ENCODE measurements at regions not wholly inside any gene's neighbourhood (a gene's known extent, or its start where the extent isn't known, plus 50 kb on each side); places are given as distances from the start of the nearest gene placed in this dataset.
"Not testable (repeated sequence)": the region's sequence is repeated elsewhere in the genome, so short reads cannot be mapped to it uniquely, and the experiment has no call there.

DNA sequence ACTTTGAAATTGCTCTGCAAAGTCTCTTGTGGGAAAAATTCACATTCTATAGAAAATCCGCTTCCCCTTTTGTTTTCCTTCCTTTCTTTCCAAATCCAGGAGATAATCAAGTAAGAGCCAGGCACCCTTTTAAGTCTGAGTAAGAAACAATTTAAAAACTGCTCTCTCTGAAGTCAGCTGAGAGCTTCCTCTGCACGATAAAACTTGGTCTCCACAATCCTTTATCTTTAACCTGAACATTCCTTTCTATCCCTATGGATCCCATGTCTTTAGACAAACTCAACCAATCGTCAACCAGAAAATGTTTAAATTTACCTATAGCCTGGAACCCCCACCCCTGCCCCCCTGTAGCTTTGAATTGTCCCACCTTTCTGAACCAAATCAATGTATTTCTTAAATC is 1723.6 kb upstream of the AGA start:
- no peak overlapping the region for H3K27ac ChIP-seq
- H3K4me3 ChIP-seq (IDR thresholded peaks at IDR 0.05; ENCODE audit: insufficient read depth, low read depth, low read length): no peak overlapping the region
- H3K4me1 ChIP-seq (ENCODE audit: low read depth, poor library complexity, severe bottlenecking): no peaks in the 10 kb centered on the region
- no peaks in the 10 kb centered on the region for H3K79me2 ChIP-seq (ENCODE audit: insufficient read depth, low read depth)
- no peak overlapping the region for H3K4me2 ChIP-seq
- H3K27me3 ChIP-seq (ENCODE audit: insufficient read depth, low read depth): no peaks in the 10 kb centered on the region
- H3K36me3 ChIP-seq (ENCODE audit: insufficient read depth): no peaks in the 10 kb centered on the region
- H2AFZ ChIP-seq (ENCODE audit: low read depth): no peak overlapping the region
- no peak overlapping the region for H3K9ac ChIP-seq
- no peaks in the 10 kb centered on the region for H4K20me1 ChIP-seq (ENCODE audit: insufficient read depth)
- TF ChIP-seq CTCF (conservative IDR thresholded peaks at IDR 0.05; ENCODE audit: low read depth, low read length): no peak

DNA sequence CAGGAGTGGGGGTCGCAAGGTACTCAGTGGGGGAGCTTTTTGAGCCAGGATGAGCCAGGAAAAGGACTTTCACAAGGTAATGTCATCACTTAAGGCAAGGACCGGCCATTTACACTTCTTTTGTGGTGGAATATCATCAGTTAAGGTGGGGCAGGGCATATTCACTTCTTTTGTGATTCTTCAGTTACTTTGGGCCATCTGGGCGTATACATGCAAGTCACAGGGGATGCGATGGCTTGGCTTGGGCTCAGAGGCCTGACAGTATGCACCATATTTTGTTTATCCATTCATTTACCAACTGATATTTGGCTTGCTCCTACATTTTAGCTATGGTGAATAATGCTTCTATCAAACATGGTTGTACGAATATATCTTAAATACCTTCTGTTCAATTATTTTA is 1728.1 kb upstream of the AGA start:
- H3K27me3 ChIP-seq (ENCODE audit: insufficient read depth, low read depth); H3K4me3 ChIP-seq (IDR thresholded peaks at IDR 0.05; ENCODE audit: insufficient read depth, low read depth, low read length): not testable (repeated sequence)

DNA sequence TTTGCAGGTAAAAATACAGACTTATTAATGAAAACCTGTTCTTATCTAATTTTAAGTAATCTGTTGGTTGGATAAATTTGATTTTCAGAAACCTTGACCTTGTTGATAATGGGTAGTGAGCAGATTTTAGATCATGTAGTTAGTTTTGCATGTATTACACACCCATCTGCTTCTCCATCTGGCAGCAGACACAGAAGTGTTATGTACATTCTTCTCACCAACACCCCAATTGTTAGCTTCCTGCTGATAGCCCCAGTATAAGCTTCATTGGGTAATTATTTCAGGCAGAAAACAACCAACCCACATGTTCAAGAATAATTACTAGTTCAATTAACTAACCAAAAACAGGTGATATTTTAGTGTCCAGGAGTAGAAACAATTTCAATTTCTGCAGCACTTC is 1740.5 kb upstream of the AGA start:
- no peak for TF ChIP-seq CTCF (conservative IDR thresholded peaks at IDR 0.05; ENCODE audit: low read depth, low read length)
- Histone ChIP-seq H3K27me3 (ENCODE audit: insufficient read depth, low read depth) (no peaks in the 10 kb centered on the region), H3K9ac (no peak overlapping the region), H3K27ac (no peak overlapping the region), H3K4me2 (no peak overlapping the region), H2AFZ (ENCODE audit: low read depth) (no peak overlapping the region), H3K4me3 (IDR thresholded peaks at IDR 0.05; ENCODE audit: insufficient read depth, low read depth, low read length) (no peak overlapping the region), H4K20me1 (ENCODE audit: insufficient read depth) (no peaks in the 10 kb centered on the region), H3K36me3 (ENCODE audit: insufficient read depth) (no peaks in the 10 kb centered on the region; the same call in 1 of the 2 replicates), H3K4me1 (ENCODE audit: low read depth, poor library complexity, severe bottlenecking) (no peaks in the 10 kb centered on the region), H3K79me2 (ENCODE audit: insufficient read depth, low read depth) (no peaks in the 10 kb centered on the region)

More for the DNA sequence above, 1728.1 kb upstream of the AGA start:
- H3K4me1 ChIP-seq (ENCODE audit: low read depth, poor library complexity, severe bottlenecking); H3K4me2 ChIP-seq; H4K20me1 ChIP-seq (ENCODE audit: insufficient read depth); H2AFZ ChIP-seq (ENCODE audit: low read depth); H3K36me3 ChIP-seq (ENCODE audit: insufficient read depth); H3K9ac ChIP-seq; H3K79me2 ChIP-seq (ENCODE audit: insufficient read depth, low read depth); H3K27ac ChIP-seq: not testable (repeated sequence)

DNA sequence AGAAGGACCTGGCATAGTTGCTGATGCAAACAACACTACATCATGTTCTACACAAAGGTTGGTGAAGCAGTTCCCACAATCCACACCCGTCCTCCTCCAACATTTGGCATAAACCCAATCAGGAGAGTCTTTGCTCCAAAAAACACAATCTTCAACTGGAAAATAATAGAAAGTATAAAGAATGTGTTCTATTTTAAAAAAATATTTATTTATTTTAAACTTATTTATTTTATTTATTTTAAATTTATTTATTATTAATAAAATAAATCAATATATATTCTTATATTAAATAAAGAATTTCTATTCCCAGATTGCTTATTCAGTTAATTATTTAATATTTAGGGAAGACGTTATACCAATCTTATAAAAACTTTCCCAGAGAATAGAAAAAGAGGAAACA is 1753.7 kb upstream of the AGA start:
- H3K4me3 ChIP-seq (IDR thresholded peaks at IDR 0.05; ENCODE audit: insufficient read depth, low read depth, low read length): no peak overlapping the region
- no peak for TF ChIP-seq CTCF (conservative IDR thresholded peaks at IDR 0.05; ENCODE audit: low read depth, low read length)

DNA sequence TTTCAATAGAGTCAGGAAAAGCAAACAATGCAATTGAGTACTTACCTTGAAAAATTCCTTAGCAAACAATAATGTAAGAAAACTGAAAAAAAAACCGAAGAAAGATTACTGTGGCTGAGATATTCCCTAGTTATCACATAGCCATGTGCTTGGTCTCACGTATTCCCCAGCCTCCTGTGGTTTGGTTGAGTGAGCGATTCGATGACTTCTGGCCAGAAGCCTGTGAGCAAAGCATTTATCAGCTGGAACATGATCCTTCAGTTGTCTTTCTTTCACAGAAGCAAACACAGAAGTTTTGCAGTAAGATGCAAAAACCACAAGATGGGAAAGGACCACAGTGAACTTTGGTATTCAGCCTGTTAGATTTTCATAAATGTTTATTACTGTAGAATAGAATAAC is 1754.3 kb upstream of the AGA start:
- no peaks in the 10 kb centered on the region for H3K36me3 ChIP-seq (ENCODE audit: insufficient read depth)
- H3K4me2 ChIP-seq: no peak overlapping the region
- TF ChIP-seq CTCF (conservative IDR thresholded peaks at IDR 0.05; ENCODE audit: low read depth, low read length): no peak
- no peak overlapping the region for H3K4me3 ChIP-seq (IDR thresholded peaks at IDR 0.05; ENCODE audit: insufficient read depth, low read depth, low read length)
- no peak overlapping the region for H2AFZ ChIP-seq (ENCODE audit: low read depth)
- no peak overlapping the region for H3K9ac ChIP-seq
- no peaks in the 10 kb centered on the region for H3K27me3 ChIP-seq (ENCODE audit: insufficient read depth, low read depth)
- H4K20me1 ChIP-seq (ENCODE audit: insufficient read depth): no peaks in the 10 kb centered on the region
- no peaks in the 10 kb centered on the region for H3K4me1 ChIP-seq (ENCODE audit: low read depth, poor library complexity, severe bottlenecking)
- H3K79me2 ChIP-seq (ENCODE audit: insufficient read depth, low read depth): no peaks in the 10 kb centered on the region
- H3K27ac ChIP-seq: no peak overlapping the region

More for the DNA sequence above, 1753.7 kb upstream of the AGA start:
- no peak overlapping the region for H3K9ac ChIP-seq
- H3K27me3 ChIP-seq (ENCODE audit: insufficient read depth, low read depth): no peaks in the 10 kb centered on the region
- H2AFZ ChIP-seq (ENCODE audit: low read depth): no peak overlapping the region
- no peaks in the 10 kb centered on the region for H4K20me1 ChIP-seq (ENCODE audit: insufficient read depth)
- no peaks in the 10 kb centered on the region for H3K36me3 ChIP-seq (ENCODE audit: insufficient read depth)
- no peaks in the 10 kb centered on the region for H3K4me1 ChIP-seq (ENCODE audit: low read depth, poor library complexity, severe bottlenecking)
- no peak overlapping the region for H3K27ac ChIP-seq
- no peak overlapping the region for H3K4me2 ChIP-seq
- H3K79me2 ChIP-seq (ENCODE audit: insufficient read depth, low read depth): no peaks in the 10 kb centered on the region

All from KMS-11 (cell line).